Upper lobe of left lung (tissue), 4 donors: ENCODE measurements at regions not wholly inside any gene's neighbourhood (a gene's known extent, or its start where the extent isn't known, plus 50 kb on each side); places are given as distances from the start of the nearest gene placed in this dataset.
"Not testable (repeated sequence)": the region's sequence is repeated elsewhere in the genome, so short reads cannot be mapped to it uniquely, and the experiment has no call there.

ENCODE experiments used
- EP300 ChIP-seq, 4 donors: sonication (generic); formaldehyde crosslinking; IDR thresholded peaks; one replicate each; pipeline ENCODE4 v1.5.1; 2017; ENCODE audit warnings: antibody characterized with exemption in 4 of 4, control low read depth in 2 of 4
- POLR2A ChIP-seq, 4 donors: fragments of 450-650 bp; IDR thresholded peaks; one replicate each; pipeline ENCODE4 v1.5.1; 2016 to 2017; ENCODE audit warnings: antibody characterized with exemption in 4 of 4, mild to moderate bottlenecking in 2 of 4
- TF ChIP-seq, protein P1 (sequence below), 6 experiments: fragments of 450-650 bp in 4 of 6; fragments of 200-600 bp in 2 of 6; sonication (generic) in 2 of 6; IDR thresholded peaks; one replicate each; pipeline ENCODE4 v1.5.1; 2016 to 2019; ENCODE audit warnings: antibody characterized with exemption in 6 of 6

DNA sequence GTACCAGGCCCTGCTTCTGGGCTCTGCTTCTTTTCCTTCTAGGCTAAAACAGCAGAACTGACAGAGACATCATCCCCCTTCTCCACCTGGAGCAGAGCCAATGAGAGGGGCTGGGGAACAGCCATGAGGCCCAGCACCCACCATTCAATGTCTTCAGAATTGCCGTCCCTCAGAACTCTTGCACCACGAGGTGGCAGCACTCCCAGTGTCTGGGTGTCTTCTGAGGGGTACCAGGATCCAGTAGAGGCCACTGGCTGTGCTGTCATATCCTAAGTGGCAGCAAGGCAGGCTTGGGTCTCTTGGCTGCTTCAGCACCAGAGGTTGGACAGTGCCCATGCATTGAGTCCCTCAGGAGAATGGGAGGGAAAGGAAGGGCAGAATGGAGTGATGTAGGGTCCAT is 312.8 kb downstream of the FOXD4L4 start:
- not testable (repeated sequence) for TF ChIP-seq POLR2A, EP300 (IDR thresholded peaks at IDR 0.05)
- TF ChIP-seq, protein P1, sequence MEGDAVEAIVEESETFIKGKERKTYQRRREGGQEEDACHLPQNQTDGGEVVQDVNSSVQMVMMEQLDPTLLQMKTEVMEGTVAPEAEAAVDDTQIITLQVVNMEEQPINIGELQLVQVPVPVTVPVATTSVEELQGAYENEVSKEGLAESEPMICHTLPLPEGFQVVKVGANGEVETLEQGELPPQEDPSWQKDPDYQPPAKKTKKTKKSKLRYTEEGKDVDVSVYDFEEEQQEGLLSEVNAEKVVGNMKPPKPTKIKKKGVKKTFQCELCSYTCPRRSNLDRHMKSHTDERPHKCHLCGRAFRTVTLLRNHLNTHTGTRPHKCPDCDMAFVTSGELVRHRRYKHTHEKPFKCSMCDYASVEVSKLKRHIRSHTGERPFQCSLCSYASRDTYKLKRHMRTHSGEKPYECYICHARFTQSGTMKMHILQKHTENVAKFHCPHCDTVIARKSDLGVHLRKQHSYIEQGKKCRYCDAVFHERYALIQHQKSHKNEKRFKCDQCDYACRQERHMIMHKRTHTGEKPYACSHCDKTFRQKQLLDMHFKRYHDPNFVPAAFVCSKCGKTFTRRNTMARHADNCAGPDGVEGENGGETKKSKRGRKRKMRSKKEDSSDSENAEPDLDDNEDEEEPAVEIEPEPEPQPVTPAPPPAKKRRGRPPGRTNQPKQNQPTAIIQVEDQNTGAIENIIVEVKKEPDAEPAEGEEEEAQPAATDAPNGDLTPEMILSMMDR (IDR thresholded peaks at IDR 0.05), result not testable (repeated sequence)
